Breast epithelium (tissue), 3 donors: ENCODE measurements at regions not wholly inside any gene's neighbourhood (a gene's known extent, or its start where the extent isn't known, plus 50 kb on each side); places are given as distances from the start of the nearest gene placed in this dataset.

Experiments
- POLR2A ChIP-seq: fragments of 450-650 bp; IDR thresholded peaks from one replicate; pipeline ENCODE4 v1.6.1; 2016; ENCODE audit warnings: antibody characterized with exemption, mild to moderate bottlenecking, moderate library complexity
- TF ChIP-seq, protein P1 (sequence below), 3 donors: fragments of 450-650 bp; IDR thresholded peaks; one replicate each; pipeline ENCODE4 v1.5.1; 2016 to 2017; ENCODE audit warnings: antibody characterized with exemption in 3 of 3, mild to moderate bottlenecking in 3 of 3, moderate library complexity in 3 of 3

DNA sequence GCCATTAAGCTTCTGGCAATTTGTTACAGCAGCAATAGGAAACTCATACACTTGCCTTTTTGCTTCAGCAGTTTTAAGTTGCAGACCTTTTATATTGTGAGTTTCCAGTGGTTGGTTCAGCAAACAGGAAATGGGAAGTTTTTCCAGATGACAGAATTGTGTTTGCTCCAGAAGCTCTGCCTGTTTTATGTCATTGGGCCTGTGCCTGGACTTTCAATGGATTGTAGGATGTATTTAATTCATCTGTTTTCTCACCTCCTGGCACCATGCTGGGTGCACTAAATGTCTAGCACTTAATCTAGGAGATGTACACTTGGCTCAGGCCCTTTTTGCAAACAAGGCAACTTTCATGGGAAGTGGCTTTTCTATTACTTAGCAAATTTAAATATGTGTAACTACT lies 100.4 kb upstream of the CLINT1 start:
- TF ChIP-seq POLR2A: no peak
- TF ChIP-seq, protein P1, sequence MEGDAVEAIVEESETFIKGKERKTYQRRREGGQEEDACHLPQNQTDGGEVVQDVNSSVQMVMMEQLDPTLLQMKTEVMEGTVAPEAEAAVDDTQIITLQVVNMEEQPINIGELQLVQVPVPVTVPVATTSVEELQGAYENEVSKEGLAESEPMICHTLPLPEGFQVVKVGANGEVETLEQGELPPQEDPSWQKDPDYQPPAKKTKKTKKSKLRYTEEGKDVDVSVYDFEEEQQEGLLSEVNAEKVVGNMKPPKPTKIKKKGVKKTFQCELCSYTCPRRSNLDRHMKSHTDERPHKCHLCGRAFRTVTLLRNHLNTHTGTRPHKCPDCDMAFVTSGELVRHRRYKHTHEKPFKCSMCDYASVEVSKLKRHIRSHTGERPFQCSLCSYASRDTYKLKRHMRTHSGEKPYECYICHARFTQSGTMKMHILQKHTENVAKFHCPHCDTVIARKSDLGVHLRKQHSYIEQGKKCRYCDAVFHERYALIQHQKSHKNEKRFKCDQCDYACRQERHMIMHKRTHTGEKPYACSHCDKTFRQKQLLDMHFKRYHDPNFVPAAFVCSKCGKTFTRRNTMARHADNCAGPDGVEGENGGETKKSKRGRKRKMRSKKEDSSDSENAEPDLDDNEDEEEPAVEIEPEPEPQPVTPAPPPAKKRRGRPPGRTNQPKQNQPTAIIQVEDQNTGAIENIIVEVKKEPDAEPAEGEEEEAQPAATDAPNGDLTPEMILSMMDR (IDR thresholded peaks at IDR 0.05): no peak
